GM12874 (cell line): ENCODE measurements at regions not wholly inside any gene's neighbourhood (a gene's known extent, or its start where the extent isn't known, plus 50 kb on each side); places are given as distances from the start of the nearest gene placed in this dataset.

Experiments used
- TF ChIP-seq, protein P1 (sequence below): IDR thresholded peaks from 2 replicates; pipeline ENCODE4 v1.5.1; 2011; ENCODE audit warnings: low read depth, mild to moderate bottlenecking, control low read depth, low read length, moderate library complexity; ENCODE audit not compliant: insufficient read depth

- TF ChIP-seq, protein P1, sequence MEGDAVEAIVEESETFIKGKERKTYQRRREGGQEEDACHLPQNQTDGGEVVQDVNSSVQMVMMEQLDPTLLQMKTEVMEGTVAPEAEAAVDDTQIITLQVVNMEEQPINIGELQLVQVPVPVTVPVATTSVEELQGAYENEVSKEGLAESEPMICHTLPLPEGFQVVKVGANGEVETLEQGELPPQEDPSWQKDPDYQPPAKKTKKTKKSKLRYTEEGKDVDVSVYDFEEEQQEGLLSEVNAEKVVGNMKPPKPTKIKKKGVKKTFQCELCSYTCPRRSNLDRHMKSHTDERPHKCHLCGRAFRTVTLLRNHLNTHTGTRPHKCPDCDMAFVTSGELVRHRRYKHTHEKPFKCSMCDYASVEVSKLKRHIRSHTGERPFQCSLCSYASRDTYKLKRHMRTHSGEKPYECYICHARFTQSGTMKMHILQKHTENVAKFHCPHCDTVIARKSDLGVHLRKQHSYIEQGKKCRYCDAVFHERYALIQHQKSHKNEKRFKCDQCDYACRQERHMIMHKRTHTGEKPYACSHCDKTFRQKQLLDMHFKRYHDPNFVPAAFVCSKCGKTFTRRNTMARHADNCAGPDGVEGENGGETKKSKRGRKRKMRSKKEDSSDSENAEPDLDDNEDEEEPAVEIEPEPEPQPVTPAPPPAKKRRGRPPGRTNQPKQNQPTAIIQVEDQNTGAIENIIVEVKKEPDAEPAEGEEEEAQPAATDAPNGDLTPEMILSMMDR, result no peak
These were observed 62.6 kb upstream of the PRR20G start for GRCh38 chr3:127350172-127351050.

DNA sequence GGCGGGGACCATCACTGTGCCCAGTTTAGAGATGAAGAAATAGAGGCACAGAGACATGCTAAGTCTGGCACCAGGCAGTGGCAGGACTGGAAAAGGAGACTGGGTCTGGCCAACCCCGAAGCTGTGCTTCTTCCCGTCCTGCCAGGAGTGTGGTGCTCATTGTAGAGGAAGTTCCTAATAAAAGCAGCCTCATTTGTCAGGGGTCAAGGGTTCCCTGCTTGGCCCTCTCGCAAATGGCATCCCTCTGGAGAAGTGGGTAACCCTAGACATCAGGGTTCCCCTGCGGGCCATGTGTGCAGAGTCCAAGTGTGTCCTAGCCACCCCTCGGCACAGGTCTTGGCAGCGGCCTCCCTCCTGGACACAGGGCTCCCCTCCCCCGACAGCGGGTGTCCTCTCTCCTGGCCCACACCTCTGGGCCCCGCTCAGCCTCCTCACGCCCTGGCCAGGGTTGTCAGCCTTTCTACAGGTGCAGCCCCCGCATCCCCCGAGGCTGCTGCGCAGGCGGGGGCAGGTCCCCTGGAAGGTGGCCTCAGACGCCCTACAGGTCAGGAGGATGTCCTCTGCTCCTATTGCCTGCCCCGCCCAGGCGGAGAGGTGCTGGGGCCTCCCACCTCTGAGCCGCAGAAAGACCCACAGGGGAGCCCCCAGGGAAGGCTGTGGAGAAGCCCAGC is 61.8 kb upstream of the PRR20G start:
- TF ChIP-seq, protein P1, result no peak

GRCh38 chr3:127342735-127343134 is 54.9 kb upstream of the PRR20G start:
- TF ChIP-seq, protein P1, result no peak

DNA sequence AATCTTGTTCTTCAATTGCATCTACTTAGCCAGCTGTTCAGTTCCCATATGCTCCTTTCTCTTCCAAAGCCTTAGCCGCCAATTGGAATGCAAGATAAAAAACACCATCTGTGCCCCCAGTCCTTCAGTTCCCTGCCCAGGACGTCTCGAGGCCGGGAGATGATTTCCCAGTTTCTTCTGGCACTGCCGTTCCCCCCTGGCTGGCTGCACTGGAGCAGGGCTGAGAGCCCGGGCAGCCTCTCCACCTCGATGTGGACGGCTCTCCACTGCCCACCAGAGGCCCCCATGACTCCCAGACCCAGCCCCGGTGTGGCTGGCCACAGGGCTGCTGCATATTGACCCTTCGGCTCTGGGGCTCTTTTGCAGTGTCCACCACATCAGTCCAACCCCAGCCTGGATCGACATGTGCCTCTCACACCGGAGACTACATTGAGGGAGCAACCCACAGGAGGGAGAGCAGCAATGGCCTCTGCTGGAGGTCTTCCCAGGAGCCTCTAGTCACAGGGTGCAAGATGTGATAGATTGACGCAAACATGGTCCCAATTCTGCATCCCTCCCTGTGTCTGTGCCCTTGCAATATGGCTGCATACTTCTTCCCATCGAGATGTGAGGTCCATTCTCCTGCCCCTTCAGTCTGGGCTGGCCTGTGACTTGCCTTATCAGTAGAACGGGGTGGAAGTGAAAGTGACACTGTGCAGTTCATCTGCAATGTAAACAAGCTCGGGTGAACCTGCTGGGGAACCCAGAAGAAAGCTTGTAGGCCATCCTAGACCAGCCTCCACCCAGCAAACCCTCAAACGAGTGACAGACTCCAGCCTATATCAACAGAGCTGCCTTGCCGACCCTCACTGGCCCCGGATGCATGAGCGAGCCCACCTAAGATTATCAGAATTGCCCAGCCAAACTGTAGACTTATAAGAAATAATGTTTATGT is 52.3 kb upstream of the PRR20G start:
- TF ChIP-seq, protein P1, result no peak

DNA sequence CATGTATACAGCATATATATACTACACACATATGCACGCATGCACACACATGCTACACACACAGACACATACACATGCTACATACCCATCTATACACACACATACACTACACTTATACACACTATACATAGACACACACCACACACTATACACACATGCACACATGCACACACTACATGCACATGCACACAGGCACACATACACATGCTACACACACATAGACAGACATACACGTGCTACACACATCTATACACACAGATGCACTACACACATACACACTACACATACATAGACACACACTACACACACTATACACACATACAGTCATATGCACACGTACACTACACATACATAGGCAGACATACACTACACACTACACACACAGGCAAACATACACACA is 51.2 kb upstream of the PRR20G start:
- TF ChIP-seq, protein P1, result no peak

GRCh38 chr3:127337911-127338531 is 50.2 kb upstream of the PRR20G start:
- TF ChIP-seq, protein P1, result no peak
